GM23338 (cell line): ENCODE measurements at regions not wholly inside any gene's neighbourhood (a gene's known extent, or its start where the extent isn't known, plus 50 kb on each side); places are given as distances from the start of the nearest gene placed in this dataset.

ENCODE experiments used
- ATAC-seq: fragments of 200-7000 bp; cut with Tn5 transposase; 3 replicates; pipeline ENCODE4 v1.9.1; 2020
- DNase-seq: peaks from one replicate; pipeline ENCODE4 v3.0.0-alpha.2; 2015; ENCODE audit warnings: low spot score
- H2AFZ ChIP-seq: fragments of 200-600 bp; sonication (generic); 2 replicates; pipeline ENCODE4 v1.8.0; 2016; ENCODE audit warnings: antibody characterized with exemption, mild to moderate bottlenecking, moderate library complexity
- H3F3A ChIP-seq: fragments of 200-600 bp; sonication (generic); replicated peaks from 2 replicates; pipeline ENCODE4 v1.8.0; 2017; ENCODE audit warnings: antibody characterized with exemption, mixed run types, low read depth
- H3K27ac ChIP-seq: fragments of 200-600 bp; sonication (generic); 2 replicates; pipeline ENCODE4 v1.6.1; 2016; ENCODE audit warnings: low read depth
- H3K27me3 ChIP-seq: fragments of 200-600 bp; sonication (generic); 2 replicates; pipeline ENCODE4 v1.8.0; 2016; ENCODE audit warnings: mild to moderate bottlenecking, mixed run types, moderate library complexity; ENCODE audit not compliant: insufficient read depth
- H3K36me3 ChIP-seq: fragments of 200-600 bp; sonication (generic); 2 replicates; pipeline ENCODE4 v1.8.0; 2016; ENCODE audit warnings: mild to moderate bottlenecking; ENCODE audit not compliant: insufficient read depth
- H3K4me1 ChIP-seq: fragments of 200-600 bp; sonication (generic); 2 replicates; pipeline ENCODE4 v1.8.0; 2016; ENCODE audit warnings: mild to moderate bottlenecking, moderate library complexity; ENCODE audit not compliant: insufficient read depth
- H3K4me2 ChIP-seq: fragments of 200-600 bp; sonication (generic); 2 replicates; pipeline ENCODE4 v1.7.1; 2017; ENCODE audit warnings: mixed run types
- H3K4me3 ChIP-seq: fragments of 200-600 bp; sonication (generic); 2 replicates; pipeline ENCODE4 v1.6.1; 2016; ENCODE audit warnings: mixed run types
- H3K79me2 ChIP-seq: fragments of 200-600 bp; sonication (generic); replicated peaks from 2 replicates; pipeline ENCODE4 v1.8.0; 2017; ENCODE audit warnings: mild to moderate bottlenecking; ENCODE audit not compliant: insufficient read depth
- H3K9me2 ChIP-seq: fragments of 200-600 bp; sonication (generic); 2 replicates; pipeline ENCODE4 v1.8.0; 2017; ENCODE audit not compliant: insufficient read depth
- H4K20me1 ChIP-seq: fragments of 200-600 bp; sonication (generic); replicated peaks from 2 replicates; pipeline ENCODE4 v1.8.0; 2017; ENCODE audit warnings: mild to moderate bottlenecking; ENCODE audit not compliant: insufficient read depth
- H3K27ac Mint-ChIP-seq: 2 replicates; pipeline ENCODE4 v1.8.0; 2020; ENCODE audit warnings: inconsistent platforms, mild to moderate bottlenecking, moderate library complexity, mixed read lengths
- H3K27me3 Mint-ChIP-seq: 3 replicates; pipeline ENCODE4 v1.8.0; 2022; ENCODE audit warnings: low read depth, mild to moderate bottlenecking, moderate library complexity, mixed read lengths, inconsistent platforms; ENCODE audit not compliant: insufficient read depth, poor library complexity
- H3K36me3 Mint-ChIP-seq: 3 replicates; pipeline ENCODE4 v1.8.0; 2021; ENCODE audit warnings: low read depth, mild to moderate bottlenecking, inconsistent platforms, moderate library complexity, mixed read lengths
- H3K4me1 Mint-ChIP-seq: 3 replicates; pipeline ENCODE4 v1.8.0; 2020; ENCODE audit warnings: mild to moderate bottlenecking, inconsistent platforms, mixed read lengths
- H3K4me3 Mint-ChIP-seq: 3 replicates; pipeline ENCODE4 v1.8.0; 2021; ENCODE audit warnings: moderate library complexity, mild to moderate bottlenecking, inconsistent platforms, mixed read lengths
- H3K9me3 Mint-ChIP-seq: 3 replicates; pipeline ENCODE4 v1.8.0; 2020; ENCODE audit warnings: moderate library complexity, mild to moderate bottlenecking, inconsistent platforms, mixed read lengths
- CREB1 ChIP-seq: fragments of 250-450 bp; sonication (Bioruptor Pico); IDR thresholded peaks from 2 replicates; pipeline ENCODE4 v1.5.0; 2020; ENCODE audit warnings: low read depth, mild to moderate bottlenecking, moderate library complexity
- ETS1 ChIP-seq: IDR thresholded peaks from 2 replicates; pipeline ENCODE4 v1.6.1; 2016; ENCODE audit warnings: antibody characterized with exemption
- EZH2 ChIP-seq: fragments of 200-600 bp; sonication (generic); IDR thresholded peaks from one replicate; pipeline ENCODE4 v1.8.0; 2017; ENCODE audit warnings: antibody characterized with exemption, mild to moderate bottlenecking, low read depth; ENCODE audit not compliant: unreplicated experiment
- EZH2phosphoT487 ChIP-seq: fragments of 200-600 bp; sonication (generic); IDR thresholded peaks from one replicate; pipeline ENCODE4 v1.8.1; 2018; ENCODE audit warnings: antibody characterized with exemption; ENCODE audit not compliant: unreplicated experiment
- JUNB ChIP-seq: IDR thresholded peaks from one replicate; pipeline ENCODE4 v1.6.1; 2016; ENCODE audit warnings: antibody characterized with exemption; ENCODE audit not compliant: unreplicated experiment
- NANOG ChIP-seq: IDR thresholded peaks from 2 replicates; pipeline ENCODE4 v1.6.1; 2016; ENCODE audit warnings: antibody characterized with exemption, borderline replicate concordance
- POLR2AphosphoS5 ChIP-seq: IDR thresholded peaks from 2 replicates; pipeline ENCODE4 v1.6.1; 2016; ENCODE audit warnings: antibody characterized with exemption, low read depth
- STAT1 ChIP-seq: IDR thresholded peaks from one replicate; pipeline ENCODE4 v1.6.1; 2016; ENCODE audit warnings: antibody characterized with exemption; ENCODE audit not compliant: unreplicated experiment
- ZNF114 ChIP-seq: fragments of 250-450 bp; sonication (Bioruptor Pico); IDR thresholded peaks from 2 replicates; pipeline ENCODE4 v1.5.0; 2020; ENCODE audit warnings: mild to moderate bottlenecking, moderate library complexity
- ZNF331 ChIP-seq: fragments of 250-450 bp; sonication (Bioruptor Pico); IDR thresholded peaks from 2 replicates; pipeline ENCODE4 v1.5.0; 2020; ENCODE audit warnings: low read depth, mild to moderate bottlenecking, moderate library complexity
- TF ChIP-seq, protein P1 (sequence below): fragments of 250-450 bp; sonication (Bioruptor Pico); IDR thresholded peaks from 2 replicates; pipeline ENCODE4 v1.5.0; 2020; ENCODE audit warnings: mild to moderate bottlenecking, moderate library complexity
- TF ChIP-seq, protein P2 (sequence below): IDR thresholded peaks from one replicate; pipeline ENCODE4 v1.6.1; 2018; ENCODE audit warnings: antibody characterized with exemption; ENCODE audit not compliant: unreplicated experiment
- TF ChIP-seq, protein P3 (sequence below), 2 experiments: fragments of 200-600 bp in 1 of 2; sonication (generic) in 1 of 2; conservative IDR thresholded peaks; 2 replicates each; pipeline versions ENCODE4 v1.5.1 to v1.6.1; 2016 to 2017; ENCODE audit warnings: antibody characterized with exemption in 2 of 2, low read depth in 2 of 2, mild to moderate bottlenecking in 2 of 2, moderate library complexity in 1 of 2

DNA sequence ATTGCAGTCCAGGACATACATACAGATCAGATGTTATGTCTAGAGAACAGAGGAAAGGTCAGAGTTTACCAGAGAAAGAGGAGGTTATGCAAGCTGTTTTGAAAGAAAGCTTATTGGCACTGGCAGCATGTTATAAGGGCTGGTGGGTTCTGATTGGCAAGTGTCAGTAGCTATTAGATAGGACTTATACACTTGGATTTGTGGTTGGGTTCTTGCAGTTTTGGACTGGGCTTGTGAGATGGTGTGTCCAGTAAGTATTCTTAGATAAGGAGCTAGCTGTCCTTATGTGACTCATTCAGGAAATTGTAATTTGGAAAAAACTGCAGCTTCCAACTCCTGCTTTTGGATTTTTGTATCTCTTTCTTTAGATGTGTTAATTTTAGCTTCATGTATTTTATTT is 130.7 kb upstream of the NAMPT start:
- Mint-ChIP-seq H3K27me3 (no peaks in the 10 kb centered on the region), H3K27ac (no peak overlapping the region), H3K4me1 (no peaks in the 10 kb centered on the region; the same call in 2 of the 3 replicates), H3K36me3 (no peaks in the 10 kb centered on the region; the same call in 2 of the 3 replicates), H3K4me3 (no peak overlapping the region), H3K9me3 (peaks cover 5% of the 10 kb centered on the region; the same call in 2 of the 3 replicates)
- DNase-seq (no peak), ATAC-seq (no peak)
- no peak overlapping the region for H3K4me3 ChIP-seq
- no peaks in the 10 kb centered on the region for H3K9me2 ChIP-seq
- TF ChIP-seq, protein P1, sequence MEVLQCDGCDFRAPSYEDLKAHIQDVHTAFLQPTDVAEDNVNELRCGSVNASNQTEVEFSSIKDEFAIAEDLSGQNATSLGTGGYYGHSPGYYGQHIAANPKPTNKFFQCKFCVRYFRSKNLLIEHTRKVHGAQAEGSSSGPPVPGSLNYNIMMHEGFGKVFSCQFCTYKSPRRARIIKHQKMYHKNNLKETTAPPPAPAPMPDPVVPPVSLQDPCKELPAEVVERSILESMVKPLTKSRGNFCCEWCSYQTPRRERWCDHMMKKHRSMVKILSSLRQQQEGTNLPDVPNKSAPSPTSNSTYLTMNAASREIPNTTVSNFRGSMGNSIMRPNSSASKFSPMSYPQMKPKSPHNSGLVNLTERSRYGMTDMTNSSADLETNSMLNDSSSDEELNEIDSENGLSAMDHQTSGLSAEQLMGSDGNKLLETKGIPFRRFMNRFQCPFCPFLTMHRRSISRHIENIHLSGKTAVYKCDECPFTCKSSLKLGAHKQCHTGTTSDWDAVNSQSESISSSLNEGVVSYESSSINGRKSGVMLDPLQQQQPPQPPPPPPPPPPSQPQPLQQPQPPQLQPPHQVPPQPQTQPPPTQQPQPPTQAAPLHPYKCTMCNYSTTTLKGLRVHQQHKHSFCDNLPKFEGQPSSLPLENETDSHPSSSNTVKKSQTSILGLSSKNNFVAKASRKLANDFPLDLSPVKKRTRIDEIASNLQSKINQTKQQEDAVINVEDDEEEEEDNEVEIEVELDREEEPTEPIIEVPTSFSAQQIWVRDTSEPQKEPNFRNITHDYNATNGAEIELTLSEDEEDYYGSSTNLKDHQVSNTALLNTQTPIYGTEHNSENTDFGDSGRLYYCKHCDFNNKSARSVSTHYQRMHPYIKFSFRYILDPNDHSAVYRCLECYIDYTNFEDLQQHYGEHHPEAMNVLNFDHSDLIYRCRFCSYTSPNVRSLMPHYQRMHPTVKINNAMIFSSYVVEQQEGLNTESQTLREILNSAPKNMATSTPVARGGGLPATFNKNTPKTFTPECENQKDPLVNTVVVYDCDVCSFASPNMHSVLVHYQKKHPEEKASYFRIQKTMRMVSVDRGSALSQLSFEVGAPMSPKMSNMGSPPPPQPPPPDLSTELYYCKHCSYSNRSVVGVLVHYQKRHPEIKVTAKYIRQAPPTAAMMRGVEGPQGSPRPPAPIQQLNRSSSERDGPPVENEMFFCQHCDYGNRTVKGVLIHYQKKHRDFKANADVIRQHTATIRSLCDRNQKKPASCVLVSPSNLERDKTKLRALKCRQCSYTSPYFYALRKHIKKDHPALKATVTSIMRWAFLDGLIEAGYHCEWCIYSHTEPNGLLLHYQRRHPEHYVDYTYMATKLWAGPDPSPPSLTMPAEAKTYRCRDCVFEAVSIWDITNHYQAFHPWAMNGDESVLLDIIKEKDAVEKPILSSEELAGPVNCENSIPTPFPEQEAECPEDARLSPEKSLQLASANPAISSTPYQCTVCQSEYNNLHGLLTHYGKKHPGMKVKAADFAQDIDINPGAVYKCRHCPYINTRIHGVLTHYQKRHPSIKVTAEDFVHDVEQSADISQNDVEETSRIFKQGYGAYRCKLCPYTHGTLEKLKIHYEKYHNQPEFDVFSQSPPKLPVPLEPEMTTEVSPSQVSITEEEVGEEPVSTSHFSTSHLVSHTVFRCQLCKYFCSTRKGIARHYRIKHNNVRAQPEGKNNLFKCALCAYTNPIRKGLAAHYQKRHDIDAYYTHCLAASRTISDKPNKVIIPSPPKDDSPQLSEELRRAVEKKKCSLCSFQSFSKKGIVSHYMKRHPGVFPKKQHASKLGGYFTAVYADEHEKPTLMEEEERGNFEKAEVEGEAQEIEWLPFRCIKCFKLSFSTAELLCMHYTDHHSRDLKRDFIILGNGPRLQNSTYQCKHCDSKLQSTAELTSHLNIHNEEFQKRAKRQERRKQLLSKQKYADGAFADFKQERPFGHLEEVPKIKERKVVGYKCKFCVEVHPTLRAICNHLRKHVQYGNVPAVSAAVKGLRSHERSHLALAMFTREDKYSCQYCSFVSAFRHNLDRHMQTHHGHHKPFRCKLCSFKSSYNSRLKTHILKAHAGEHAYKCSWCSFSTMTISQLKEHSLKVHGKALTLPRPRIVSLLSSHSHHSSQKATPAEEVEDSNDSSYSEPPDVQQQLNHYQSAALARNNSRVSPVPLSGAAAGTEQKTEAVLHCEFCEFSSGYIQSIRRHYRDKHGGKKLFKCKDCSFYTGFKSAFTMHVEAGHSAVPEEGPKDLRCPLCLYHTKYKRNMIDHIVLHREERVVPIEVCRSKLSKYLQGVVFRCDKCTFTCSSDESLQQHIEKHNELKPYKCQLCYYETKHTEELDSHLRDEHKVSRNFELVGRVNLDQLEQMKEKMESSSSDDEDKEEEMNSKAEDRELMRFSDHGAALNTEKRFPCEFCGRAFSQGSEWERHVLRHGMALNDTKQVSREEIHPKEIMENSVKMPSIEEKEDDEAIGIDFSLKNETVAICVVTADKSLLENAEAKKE (CRISPR knock-in tag) = no peak
- TF ChIP-seq STAT1 (no peak), ZNF114 (no peak), ZNF331 (CRISPR knock-in tag) (no peak), NANOG (no peak), ETS1 (no peak), EZH2 (no peak), POLR2AphosphoS5 (no peak), EZH2phosphoT487 (no peak), CREB1 (CRISPR knock-in tag) (no peak), JUNB (no peak)
- TF ChIP-seq, protein P2, sequence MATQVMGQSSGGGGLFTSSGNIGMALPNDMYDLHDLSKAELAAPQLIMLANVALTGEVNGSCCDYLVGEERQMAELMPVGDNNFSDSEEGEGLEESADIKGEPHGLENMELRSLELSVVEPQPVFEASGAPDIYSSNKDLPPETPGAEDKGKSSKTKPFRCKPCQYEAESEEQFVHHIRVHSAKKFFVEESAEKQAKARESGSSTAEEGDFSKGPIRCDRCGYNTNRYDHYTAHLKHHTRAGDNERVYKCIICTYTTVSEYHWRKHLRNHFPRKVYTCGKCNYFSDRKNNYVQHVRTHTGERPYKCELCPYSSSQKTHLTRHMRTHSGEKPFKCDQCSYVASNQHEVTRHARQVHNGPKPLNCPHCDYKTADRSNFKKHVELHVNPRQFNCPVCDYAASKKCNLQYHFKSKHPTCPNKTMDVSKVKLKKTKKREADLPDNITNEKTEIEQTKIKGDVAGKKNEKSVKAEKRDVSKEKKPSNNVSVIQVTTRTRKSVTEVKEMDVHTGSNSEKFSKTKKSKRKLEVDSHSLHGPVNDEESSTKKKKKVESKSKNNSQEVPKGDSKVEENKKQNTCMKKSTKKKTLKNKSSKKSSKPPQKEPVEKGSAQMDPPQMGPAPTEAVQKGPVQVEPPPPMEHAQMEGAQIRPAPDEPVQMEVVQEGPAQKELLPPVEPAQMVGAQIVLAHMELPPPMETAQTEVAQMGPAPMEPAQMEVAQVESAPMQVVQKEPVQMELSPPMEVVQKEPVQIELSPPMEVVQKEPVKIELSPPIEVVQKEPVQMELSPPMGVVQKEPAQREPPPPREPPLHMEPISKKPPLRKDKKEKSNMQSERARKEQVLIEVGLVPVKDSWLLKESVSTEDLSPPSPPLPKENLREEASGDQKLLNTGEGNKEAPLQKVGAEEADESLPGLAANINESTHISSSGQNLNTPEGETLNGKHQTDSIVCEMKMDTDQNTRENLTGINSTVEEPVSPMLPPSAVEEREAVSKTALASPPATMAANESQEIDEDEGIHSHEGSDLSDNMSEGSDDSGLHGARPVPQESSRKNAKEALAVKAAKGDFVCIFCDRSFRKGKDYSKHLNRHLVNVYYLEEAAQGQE = no peak
- TF ChIP-seq, protein P3, sequence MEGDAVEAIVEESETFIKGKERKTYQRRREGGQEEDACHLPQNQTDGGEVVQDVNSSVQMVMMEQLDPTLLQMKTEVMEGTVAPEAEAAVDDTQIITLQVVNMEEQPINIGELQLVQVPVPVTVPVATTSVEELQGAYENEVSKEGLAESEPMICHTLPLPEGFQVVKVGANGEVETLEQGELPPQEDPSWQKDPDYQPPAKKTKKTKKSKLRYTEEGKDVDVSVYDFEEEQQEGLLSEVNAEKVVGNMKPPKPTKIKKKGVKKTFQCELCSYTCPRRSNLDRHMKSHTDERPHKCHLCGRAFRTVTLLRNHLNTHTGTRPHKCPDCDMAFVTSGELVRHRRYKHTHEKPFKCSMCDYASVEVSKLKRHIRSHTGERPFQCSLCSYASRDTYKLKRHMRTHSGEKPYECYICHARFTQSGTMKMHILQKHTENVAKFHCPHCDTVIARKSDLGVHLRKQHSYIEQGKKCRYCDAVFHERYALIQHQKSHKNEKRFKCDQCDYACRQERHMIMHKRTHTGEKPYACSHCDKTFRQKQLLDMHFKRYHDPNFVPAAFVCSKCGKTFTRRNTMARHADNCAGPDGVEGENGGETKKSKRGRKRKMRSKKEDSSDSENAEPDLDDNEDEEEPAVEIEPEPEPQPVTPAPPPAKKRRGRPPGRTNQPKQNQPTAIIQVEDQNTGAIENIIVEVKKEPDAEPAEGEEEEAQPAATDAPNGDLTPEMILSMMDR (conservative IDR thresholded peaks at IDR 0.05; ENCODE audit: low read depth in 2 of 2) = no peak
- H4K20me1 ChIP-seq = no peaks in the 10 kb centered on the region
- no peaks in the 10 kb centered on the region for H3K27me3 ChIP-seq
- H3F3A ChIP-seq = no peaks in the 10 kb centered on the region
- no peaks in the 10 kb centered on the region for H3K79me2 ChIP-seq
- H3K27ac ChIP-seq = no peak overlapping the region
- no peak overlapping the region for H3K4me2 ChIP-seq
- H3K36me3 ChIP-seq = no peaks in the 10 kb centered on the region
- H2AFZ ChIP-seq = no peak overlapping the region
- H3K4me1 ChIP-seq = no peaks in the 10 kb centered on the region
